SK-N-MC (cell line): ENCODE measurements at regions not wholly inside any gene's neighbourhood (a gene's known extent, or its start where the extent isn't known, plus 50 kb on each side); places are given as distances from the start of the nearest gene placed in this dataset.

Experiments used
- DNase-seq: peaks from one replicate; pipeline ENCODE4 v3.0.0-alpha.2; 2011; ENCODE audit warnings: low read depth, low spot score
- H3K27ac ChIP-seq: fragments of 200-600 bp; sonication (generic); 2 replicates; pipeline ENCODE4 v1.5.1; 2016; ENCODE audit warnings: mixed run types
- H3K36me3 ChIP-seq: fragments of 200-600 bp; sonication (generic); 2 replicates; pipeline ENCODE4 v1.6.1; 2017; ENCODE audit warnings: antibody characterized with exemption, low read length, mixed read lengths; ENCODE audit not compliant: insufficient read depth
- H3K4me3 ChIP-seq: fragments of 200-600 bp; sonication (generic); 2 replicates; pipeline ENCODE4 v1.5.1; 2016
- H3K9ac ChIP-seq: fragments of 200-600 bp; sonication (generic); 2 replicates; pipeline ENCODE4 v1.8.0; 2017; ENCODE audit warnings: mixed run types, mixed read lengths; ENCODE audit not compliant: insufficient read length
- H3K9me3 ChIP-seq: fragments of 200-600 bp; sonication (generic); 2 replicates; pipeline ENCODE4 v1.6.1; 2017; ENCODE audit warnings: low read depth, mild to moderate bottlenecking, antibody characterized with exemption, low read length, moderate library complexity, mixed read lengths
- EZH2 ChIP-seq: fragments of 200-600 bp; sonication (generic); IDR thresholded peaks from one replicate; pipeline ENCODE4 v1.6.1; 2017; ENCODE audit warnings: antibody characterized with exemption
- FOXP2 ChIP-seq: optimal IDR thresholded peaks from 2 replicates; pipeline ENCODE3; 2011; ENCODE audit warnings: mild to moderate bottlenecking, moderate library complexity; ENCODE audit not compliant: insufficient read depth; ENCODE audit errors: extremely low read length, control extremely low read depth
- POLR2AphosphoS5 ChIP-seq: IDR thresholded peaks from 2 replicates; pipeline ENCODE4 v1.6.1; 2012; ENCODE audit warnings: mild to moderate bottlenecking, low read depth, low read length, borderline replicate concordance

GRCh38 chr6:100236389-100236788, 228.3 kb downstream of the SIM1 start:
- no peak for TF ChIP-seq POLR2AphosphoS5
- TF ChIP-seq EZH2: no peak
- TF ChIP-seq FOXP2: no peak
- H3K9ac ChIP-seq: no peak overlapping the region
- no peak overlapping the region for H3K4me3 ChIP-seq
- no peak for DNase-seq
- no peaks in the 10 kb centered on the region for H3K36me3 ChIP-seq
- H3K9me3 ChIP-seq: no peaks in the 10 kb centered on the region
- no peak overlapping the region for H3K27ac ChIP-seq

GRCh38 chr6:100235631-100236030, 229.1 kb downstream of the SIM1 start:
- no peak for TF ChIP-seq POLR2AphosphoS5
- no peak for TF ChIP-seq EZH2
- TF ChIP-seq FOXP2: no peak
- Histone ChIP-seq H3K4me3 (no peak overlapping the region), H3K9ac (no peak overlapping the region), H3K36me3 (no peaks in the 10 kb centered on the region), H3K9me3 (no peaks in the 10 kb centered on the region), H3K27ac (no peak overlapping the region)
- no peak for DNase-seq

GRCh38 chr6:100234625-100235024, 230.1 kb downstream of the SIM1 start:
- no peak for DNase-seq
- H3K9me3 ChIP-seq: no peaks in the 10 kb centered on the region
- H3K27ac ChIP-seq: no peak overlapping the region
- TF ChIP-seq POLR2AphosphoS5: no peak
- no peak for TF ChIP-seq EZH2
- no peak for TF ChIP-seq FOXP2
- H3K9ac ChIP-seq: no peak overlapping the region
- H3K36me3 ChIP-seq: no peaks in the 10 kb centered on the region
- no peak overlapping the region for H3K4me3 ChIP-seq

- Histone ChIP-seq H3K36me3 (no peaks in the 10 kb centered on the region), H3K27ac (no peak overlapping the region), H3K4me3 (no peak overlapping the region), H3K9me3 (no peaks in the 10 kb centered on the region), H3K9ac (no peak overlapping the region)
- no peak for DNase-seq
- TF ChIP-seq POLR2AphosphoS5 (no peak), FOXP2 (no peak), EZH2 (no peak)
These were observed 231.7 kb downstream of the SIM1 start for GRCh38 chr6:100232781-100233573.

- DNase-seq: no peak
These were observed 233.8 kb downstream of the SIM1 start for GRCh38 chr6:100230953-100231316.

GRCh38 chr6:100230115-100230952, 234.4 kb downstream of the SIM1 start:
- no peak for DNase-seq
- H3K27ac ChIP-seq: no peak overlapping the region
- H3K4me3 ChIP-seq: no peak overlapping the region
- no peak overlapping the region for H3K9ac ChIP-seq
- no peaks in the 10 kb centered on the region for H3K36me3 ChIP-seq
- no peaks in the 10 kb centered on the region for H3K9me3 ChIP-seq
- TF ChIP-seq EZH2 (no peak), POLR2AphosphoS5 (no peak), FOXP2 (no peak)

More at GRCh38 chr6:100230953-100231316, 233.8 kb downstream of the SIM1 start:
- no peaks in the 10 kb centered on the region for H3K36me3 ChIP-seq
- no peak overlapping the region for H3K27ac ChIP-seq
- H3K9me3 ChIP-seq: no peaks in the 10 kb centered on the region
- TF ChIP-seq EZH2 (no peak), FOXP2 (no peak), POLR2AphosphoS5 (no peak)
- no peak overlapping the region for H3K9ac ChIP-seq
- no peak overlapping the region for H3K4me3 ChIP-seq

- Histone ChIP-seq H3K9ac (no peak overlapping the region), H3K27ac (no peak overlapping the region), H3K4me3 (no peak overlapping the region)
These were observed 235.2 kb downstream of the SIM1 start for GRCh38 chr6:100229512-100229911.

GRCh38 chr6:100228834-100229441, 234.9 kb upstream of the MCHR2 start:
- no peak overlapping the region for H3K27ac ChIP-seq
- no peak for TF ChIP-seq POLR2AphosphoS5
- no peak for TF ChIP-seq FOXP2
- no peak for TF ChIP-seq EZH2
- H3K9ac ChIP-seq: no peak overlapping the region
- no peaks in the 10 kb centered on the region for H3K9me3 ChIP-seq
- H3K4me3 ChIP-seq: no peak overlapping the region
- DNase-seq: no peak
- H3K36me3 ChIP-seq: no peaks in the 10 kb centered on the region

More at GRCh38 chr6:100229512-100229911, 235.2 kb downstream of the SIM1 start:
- TF ChIP-seq POLR2AphosphoS5 (no peak), EZH2 (no peak), FOXP2 (no peak)
- Histone ChIP-seq H3K36me3 (no peaks in the 10 kb centered on the region), H3K9me3 (no peaks in the 10 kb centered on the region)
- no peak for DNase-seq
